ENCODE measurements at regions not wholly inside any gene's neighbourhood (a gene's known extent, or its start where the extent isn't known, plus 50 kb on each side); places are given as distances from the start of the nearest gene placed in this dataset.

- no peak overlapping the region for H3K4me3 ChIP-seq (ENCODE audit: low read length)
- TF ChIP-seq, protein P1, sequence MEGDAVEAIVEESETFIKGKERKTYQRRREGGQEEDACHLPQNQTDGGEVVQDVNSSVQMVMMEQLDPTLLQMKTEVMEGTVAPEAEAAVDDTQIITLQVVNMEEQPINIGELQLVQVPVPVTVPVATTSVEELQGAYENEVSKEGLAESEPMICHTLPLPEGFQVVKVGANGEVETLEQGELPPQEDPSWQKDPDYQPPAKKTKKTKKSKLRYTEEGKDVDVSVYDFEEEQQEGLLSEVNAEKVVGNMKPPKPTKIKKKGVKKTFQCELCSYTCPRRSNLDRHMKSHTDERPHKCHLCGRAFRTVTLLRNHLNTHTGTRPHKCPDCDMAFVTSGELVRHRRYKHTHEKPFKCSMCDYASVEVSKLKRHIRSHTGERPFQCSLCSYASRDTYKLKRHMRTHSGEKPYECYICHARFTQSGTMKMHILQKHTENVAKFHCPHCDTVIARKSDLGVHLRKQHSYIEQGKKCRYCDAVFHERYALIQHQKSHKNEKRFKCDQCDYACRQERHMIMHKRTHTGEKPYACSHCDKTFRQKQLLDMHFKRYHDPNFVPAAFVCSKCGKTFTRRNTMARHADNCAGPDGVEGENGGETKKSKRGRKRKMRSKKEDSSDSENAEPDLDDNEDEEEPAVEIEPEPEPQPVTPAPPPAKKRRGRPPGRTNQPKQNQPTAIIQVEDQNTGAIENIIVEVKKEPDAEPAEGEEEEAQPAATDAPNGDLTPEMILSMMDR (conservative IDR thresholded peaks at IDR 0.05; ENCODE audit: low read length): no peak
- DNase-seq (ENCODE audit: low read depth): no peak
These were observed 171.7 kb downstream of the NHLRC3 start for GRCh38 chr13:39209731-39210531.

DNA sequence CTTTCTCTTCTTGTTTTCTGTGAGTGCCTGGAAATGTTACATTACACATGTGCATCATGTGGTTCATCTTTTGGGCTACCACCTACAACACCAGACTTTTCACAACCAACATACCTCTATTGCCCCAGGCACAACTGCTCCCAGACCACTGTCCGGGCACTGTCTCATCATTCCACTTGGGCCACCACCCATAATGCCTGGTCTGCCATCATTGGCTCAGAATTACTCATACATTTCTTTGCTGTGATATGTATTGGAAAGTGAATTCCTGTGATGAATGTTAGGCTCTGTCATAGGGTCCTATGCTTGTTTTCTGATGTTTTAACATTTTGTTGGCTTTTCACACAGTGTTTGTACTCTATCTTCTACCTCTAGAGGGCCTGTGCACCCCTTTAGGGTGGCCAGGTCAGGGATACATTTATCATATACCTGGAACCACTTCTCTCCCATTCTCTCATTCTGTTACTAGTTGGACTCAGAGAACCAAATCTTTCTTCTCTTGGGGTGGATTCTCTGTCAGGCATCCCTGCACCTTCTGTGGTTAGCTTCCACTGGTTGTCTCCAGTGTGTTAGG lies 172.8 kb downstream of the NHLRC3 start:
- H3K4me3 ChIP-seq (ENCODE audit: low read length): no peak overlapping the region
- DNase-seq (ENCODE audit: low read depth): no peak
- TF ChIP-seq, protein P1 (conservative IDR thresholded peaks at IDR 0.05; ENCODE audit: low read length): no peak

- no peak overlapping the region for H3K4me3 ChIP-seq (ENCODE audit: low read length)
- DNase-seq (ENCODE audit: low read depth): no peak
- TF ChIP-seq, protein P1 (conservative IDR thresholded peaks at IDR 0.05; ENCODE audit: low read length): no peak
These were observed 177.7 kb downstream of the NHLRC3 start for GRCh38 chr13:39215971-39216370.

DNA sequence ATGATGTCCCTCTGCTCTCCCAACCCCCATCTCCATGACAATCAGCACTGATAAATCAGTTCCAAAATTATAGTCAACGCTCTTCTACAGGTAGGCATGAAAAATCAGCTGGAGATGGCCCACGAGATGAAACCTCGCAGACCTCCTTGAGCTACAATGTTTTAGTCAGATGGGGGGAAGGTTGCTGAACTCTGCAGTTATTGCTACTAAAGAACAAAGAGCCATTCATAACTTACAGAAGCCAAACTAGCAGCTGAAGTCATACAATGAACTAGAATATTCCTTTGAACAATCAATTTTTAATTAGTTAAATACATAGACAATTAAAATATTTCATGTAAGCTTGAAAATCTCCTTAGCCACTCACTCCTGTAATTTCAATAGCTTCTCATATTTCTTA lies 179.2 kb downstream of the NHLRC3 start:
- DNase-seq (ENCODE audit: low read depth): no peak
- TF ChIP-seq, protein P1 (conservative IDR thresholded peaks at IDR 0.05; ENCODE audit: low read length): no peak
- no peak overlapping the region for H3K4me3 ChIP-seq (ENCODE audit: low read length)

- TF ChIP-seq, protein P1 (conservative IDR thresholded peaks at IDR 0.05; ENCODE audit: low read length): no peak
- H3K4me3 ChIP-seq (ENCODE audit: low read length): no peak overlapping the region
- DNase-seq (ENCODE audit: low read depth): no peak
These were observed 186.5 kb downstream of the NHLRC3 start for GRCh38 chr13:39224671-39225240.

- no peak for DNase-seq (ENCODE audit: low read depth)
- TF ChIP-seq, protein P1 (conservative IDR thresholded peaks at IDR 0.05; ENCODE audit: low read length): no peak
- H3K4me3 ChIP-seq (ENCODE audit: low read length): no peak overlapping the region
These were observed 187.6 kb downstream of the NHLRC3 start for GRCh38 chr13:39225860-39226259.

DNA sequence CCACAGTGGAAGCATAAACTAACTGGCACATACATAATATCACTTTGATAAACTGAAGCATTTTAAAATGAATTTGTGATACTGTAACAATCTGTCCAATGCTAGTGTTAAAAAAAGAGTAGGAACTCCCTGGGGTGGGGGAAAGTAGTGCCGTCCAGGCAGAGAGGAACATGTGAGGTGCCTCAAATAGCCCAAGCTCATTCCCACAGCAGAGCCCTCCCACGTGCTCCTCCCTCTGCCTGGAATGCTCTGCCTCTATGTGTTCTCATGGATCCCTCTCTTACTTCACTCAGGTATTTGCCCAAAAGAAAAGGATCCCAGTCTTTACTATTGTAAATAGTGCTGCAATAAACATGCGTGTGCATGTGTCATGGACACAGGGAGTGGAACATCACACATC lies 188.1 kb downstream of the NHLRC3 start:
- TF ChIP-seq, protein P1 (conservative IDR thresholded peaks at IDR 0.05; ENCODE audit: low read length): no peak
- no peak for DNase-seq (ENCODE audit: low read depth)
- no peak overlapping the region for H3K4me3 ChIP-seq (ENCODE audit: low read length)
